Stimulated activated CD4-positive, alpha-beta T cell treated with anti-CD3 and anti-CD28 coated beads, Interleukin-2, amount 100 ng/mL, for 24 hours (primary cell): ENCODE measurements at regions not wholly inside any gene's neighbourhood (a gene's known extent, or its start where the extent isn't known, plus 50 kb on each side); places are given as distances from the start of the nearest gene placed in this dataset.
"Not testable (repeated sequence)": the region's sequence is repeated elsewhere in the genome, so short reads cannot be mapped to it uniquely, and the experiment has no call there.

Experiments
- DNase-seq, 2 donors: peaks; one replicate each; pipeline ENCODE4 v3.0.0-alpha.2; 2020

GRCh38 chr11:90332415-90332814, 109.6 kb upstream of the CHORDC1 start:
- DNase-seq, result no peak

GRCh38 chr11:90330632-90331031, 107.8 kb upstream of the CHORDC1 start:
- DNase-seq, result no peak

DNA sequence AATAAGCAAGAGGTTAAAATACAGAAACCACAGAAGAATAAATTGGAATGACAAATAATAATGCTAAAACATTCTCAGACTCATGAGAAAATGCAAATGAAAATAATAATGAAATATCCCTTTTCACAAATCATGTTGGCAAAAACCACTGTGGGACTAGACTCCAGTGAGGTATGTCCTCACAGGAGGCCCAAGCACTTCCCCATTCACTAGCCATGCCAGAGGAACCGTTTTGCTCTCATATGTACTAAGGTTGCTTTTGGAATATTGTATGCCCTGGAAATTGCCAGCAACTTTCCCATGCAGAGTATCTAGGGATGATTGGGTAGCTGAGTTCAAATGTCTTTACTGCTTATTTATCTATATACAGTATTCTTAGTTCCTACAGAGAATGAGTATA, 106.2 kb upstream of the CHORDC1 start:
- no peak for DNase-seq

DNA sequence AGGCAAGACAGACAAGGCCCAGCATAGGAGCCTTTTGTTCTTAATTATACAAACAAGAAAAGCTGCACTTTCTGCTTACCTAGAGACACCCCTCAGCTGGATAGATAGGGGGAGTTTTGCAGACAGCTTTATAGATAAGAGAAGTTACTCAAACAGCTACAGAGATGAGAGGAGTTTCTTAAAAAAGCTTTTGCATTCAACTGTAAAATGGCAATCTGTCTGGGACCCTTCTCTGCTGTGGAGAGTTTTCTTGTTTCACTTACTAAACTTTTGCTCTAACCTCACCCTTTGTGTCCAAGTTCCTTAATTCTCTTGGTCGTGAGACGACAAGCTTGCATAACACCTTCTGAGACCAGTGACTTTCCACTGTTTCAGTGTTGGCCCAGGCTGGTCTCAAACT, 103.8 kb upstream of the CHORDC1 start:
- DNase-seq, result no peak

DNA sequence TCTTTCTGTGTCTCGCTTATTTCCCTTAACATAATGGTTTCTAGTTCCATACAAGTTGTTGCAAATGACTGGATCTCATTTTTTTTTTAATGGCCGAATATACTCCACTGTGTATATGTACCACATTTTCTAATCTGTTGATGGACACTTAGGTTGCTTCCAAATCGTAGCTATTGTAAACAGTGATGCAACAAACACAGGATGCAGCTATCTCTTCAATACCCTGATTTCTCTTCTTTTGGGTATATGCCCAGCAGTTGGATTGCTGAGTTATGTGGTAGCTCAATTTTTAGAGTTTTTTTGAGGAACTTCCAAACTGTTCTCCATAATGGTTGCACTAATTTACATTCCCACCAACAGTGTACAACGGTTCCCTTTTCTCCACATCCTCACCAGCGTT, 100.4 kb upstream of the CHORDC1 start:
- DNase-seq, result no peak

DNA sequence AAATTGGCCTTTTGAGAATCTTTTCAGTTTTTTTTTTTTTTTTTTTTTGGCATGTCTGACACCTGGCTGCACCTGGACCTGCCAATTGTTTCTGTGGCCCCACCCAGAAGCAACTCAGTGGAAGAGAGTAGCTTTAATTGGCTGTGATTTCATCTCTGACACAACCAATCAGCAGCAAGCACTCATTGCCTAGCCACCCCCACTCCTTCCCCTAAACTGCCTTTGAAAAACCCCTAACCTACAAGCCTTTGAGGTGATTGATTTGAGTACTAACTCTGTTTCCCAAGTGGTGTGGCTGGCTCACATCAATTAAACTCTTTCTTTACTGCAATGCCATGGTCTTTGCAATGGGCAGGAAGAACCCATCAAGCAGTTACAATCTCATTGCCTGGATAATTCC, 98.2 kb upstream of the CHORDC1 start:
- no peak for DNase-seq

- DNase-seq, result no peak
Observed at GRCh38 chr11:90318651-90319050, 95.8 kb upstream of the CHORDC1 start.

- no peak for DNase-seq
Observed at GRCh38 chr11:90310210-90310609, 87.4 kb upstream of the CHORDC1 start.

GRCh38 chr11:90309693-90310092, 86.8 kb upstream of the CHORDC1 start:
- no peak for DNase-seq

- no peak for DNase-seq
Observed at GRCh38 chr11:90294526-90294925, 71.7 kb upstream of the CHORDC1 start.

DNA sequence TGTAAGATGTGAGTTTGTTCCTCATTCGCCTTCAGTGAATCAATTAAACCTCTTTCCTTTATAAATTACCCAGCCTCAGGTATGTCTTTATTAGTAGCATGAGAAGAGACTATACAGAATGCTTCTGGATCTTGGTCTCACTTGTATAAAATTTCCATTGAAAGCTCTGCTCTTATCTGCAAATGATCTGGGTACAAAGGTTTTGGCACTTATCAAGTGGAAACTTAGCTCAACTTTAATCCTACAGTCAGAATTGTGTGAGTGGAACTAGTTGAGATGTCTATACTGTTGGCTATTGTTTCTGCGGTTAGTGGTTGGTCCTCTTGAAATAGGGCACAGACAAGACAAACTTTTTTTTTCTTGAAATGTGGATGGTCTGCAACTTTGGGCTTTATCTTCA, 71.2 kb upstream of the CHORDC1 start:
- no peak for DNase-seq

DNA sequence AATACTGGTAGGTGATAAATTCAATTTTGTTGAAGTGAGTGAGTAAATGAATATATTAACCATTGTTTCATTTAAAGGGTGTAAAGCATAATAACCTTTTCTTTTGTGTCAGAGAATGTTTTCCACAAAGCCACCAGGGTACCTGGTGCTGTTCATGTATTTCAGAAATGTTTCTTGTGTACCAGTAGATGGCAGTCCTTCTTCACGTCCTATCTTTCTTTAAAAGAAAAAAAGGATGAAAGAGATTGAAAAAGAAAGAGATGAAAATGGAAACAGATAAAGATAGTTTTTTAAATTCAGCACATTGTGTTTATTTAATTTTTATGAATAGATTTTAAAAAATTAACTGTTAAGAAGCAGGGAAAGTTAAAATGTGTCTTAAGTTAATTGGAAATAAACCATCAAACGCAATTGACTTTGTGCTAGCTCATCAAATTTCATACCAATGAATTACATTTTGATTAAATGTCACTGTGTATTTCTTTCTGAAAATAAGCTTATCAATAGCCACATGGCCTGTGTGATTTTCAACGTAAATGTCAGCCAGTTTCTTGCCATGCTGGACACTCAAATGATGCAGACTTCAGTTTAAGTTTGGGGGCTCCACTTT, 65.5 kb upstream of the CHORDC1 start:
- DNase-seq, result no peak

DNA sequence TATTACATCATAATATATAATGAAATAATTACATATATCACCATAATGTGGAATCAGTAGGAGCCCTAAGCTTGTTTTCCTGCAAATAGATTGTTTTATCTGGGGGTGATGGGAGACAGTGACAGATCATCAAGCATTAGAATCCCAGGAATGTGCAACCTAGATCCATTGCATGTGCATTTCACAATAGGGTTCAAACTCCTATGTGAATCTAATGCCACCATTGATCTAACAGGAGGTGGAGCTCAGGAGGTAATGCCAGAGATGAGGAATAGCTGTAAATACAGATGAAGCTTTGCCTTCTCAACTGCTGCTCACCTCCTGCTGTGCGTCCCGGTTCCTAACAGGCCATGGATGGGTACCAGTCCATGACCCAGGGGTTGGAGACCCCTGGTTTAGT, 63.8 kb upstream of the CHORDC1 start:
- no peak for DNase-seq

GRCh38 chr11:90284171-90284570, 61.3 kb upstream of the CHORDC1 start:
- no peak for DNase-seq

GRCh38 chr11:90282551-90283071, 59.8 kb upstream of the CHORDC1 start:
- not testable (repeated sequence) for DNase-seq

DNA sequence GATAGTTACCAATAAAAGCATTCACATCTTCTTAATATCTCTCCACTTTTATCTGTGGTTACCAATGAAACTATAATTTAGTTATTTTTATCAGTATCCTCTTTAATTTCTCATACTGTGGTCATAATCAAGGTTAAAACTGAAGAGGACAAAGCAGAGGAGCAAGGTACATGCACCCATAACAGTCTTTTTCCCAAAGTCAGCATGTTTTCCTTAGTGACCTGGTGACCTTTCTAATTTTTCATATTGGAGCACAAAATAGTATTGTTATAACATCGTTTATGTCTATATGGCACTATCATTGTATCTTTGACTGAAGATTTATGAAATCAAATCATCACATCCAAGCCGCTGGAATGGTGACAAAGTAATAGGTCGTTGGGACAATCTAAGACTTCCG, 51.5 kb upstream of the CHORDC1 start:
- no peak for DNase-seq
